Endothelial cell of umbilical vein (primary cell): ENCODE measurements at regions not wholly inside any gene's neighbourhood (a gene's known extent, or its start where the extent isn't known, plus 50 kb on each side); places are given as distances from the start of the nearest gene placed in this dataset.

Experiments used
- BruUV-seq: library from RNA; stranded (reverse); fragments of 400-500 nt; replicated peaks from 2 replicates; lab custom pipeline; 2021; lab: Mats Ljungman, UMichigan
- CTCF ChIA-PET: fragments of 300-600, 350-600 bp; sonication (Branson Sonifier 250); formaldehyde crosslinking; loops from one replicate; lab custom pipeline; 2021; ENCODE audit warnings: antibody characterized with exemption, inconsistent platforms; lab: Charles Lee
- POLR2A ChIA-PET: fragments of 300-600, 350-600 bp; sonication (Branson Sonifier 250); formaldehyde crosslinking; loops from one replicate; lab custom pipeline; 2021; ENCODE audit warnings: antibody characterized with exemption, inconsistent platforms; lab: Charles Lee
- DNase-seq: peaks from one replicate; pipeline ENCODE4 v3.0.0-alpha.2; 2011; ENCODE audit warnings: low read depth, low spot score
- FAIRE-seq: peaks from 2 replicates; lab custom pipeline; 2011; peaks lifted over from hg19 to GRCh38; lab: Jason Lieb, UNC
- H2AFZ ChIP-seq: 2 replicates; pipeline ENCODE4 v1.6.0; 2012; ENCODE audit warnings: low read depth, low read length, control low read depth, inconsistent platforms
- H3K27ac ChIP-seq: 2 replicates; pipeline ENCODE4 v1.5.1; 2011; ENCODE audit warnings: low read depth, mild to moderate bottlenecking, control low read depth, low read length, moderate library complexity; ENCODE audit not compliant: insufficient read depth
- H3K27me3 ChIP-seq, 2 experiments: 2 replicates each; pipeline versions ENCODE4 v1.6.0 to v1.6.1; 2011; ENCODE audit warnings: low read length in 2 of 2, mixed read lengths in 1 of 2; ENCODE audit not compliant: control insufficient read depth in 2 of 2, insufficient read depth in 2 of 2
- H3K36me3 ChIP-seq, 2 experiments: 2 replicates in 1 of 2; 3 replicates in 1 of 2; pipeline ENCODE4 v1.5.1; 2011; ENCODE audit warnings: low read length in 2 of 2, mild to moderate bottlenecking in 1 of 2, moderate library complexity in 1 of 2; ENCODE audit not compliant: control insufficient read depth in 2 of 2, insufficient read depth in 2 of 2; ENCODE audit errors: extremely low read depth in 1 of 2
- H3K4me1 ChIP-seq: 3 replicates; pipeline ENCODE4 v1.5.1; 2011; ENCODE audit warnings: mild to moderate bottlenecking, low read length; ENCODE audit not compliant: control insufficient read depth, insufficient read depth; ENCODE audit errors: extremely low read depth
- H3K4me2 ChIP-seq: 2 replicates; pipeline ENCODE4 v1.6.1; 2011; ENCODE audit warnings: low read length, control low read depth, mixed read lengths; ENCODE audit not compliant: insufficient read depth
- H3K4me3 ChIP-seq, 3 experiments: fragments of 200-600 bp in 1 of 3; sonication (generic), shearing (Covaris generic) in 1 of 3; replicated peaks in 1 of 3; 2 replicates each; pipeline ENCODE4 v1.5.1; 2011 to 2016; ENCODE audit warnings: control low read depth in 3 of 3, low read length in 3 of 3, mild to moderate bottlenecking in 2 of 3, inconsistent platforms in 1 of 3, low read depth in 1 of 3, moderate library complexity in 1 of 3; ENCODE audit not compliant: insufficient read depth in 1 of 3
- H3K79me2 ChIP-seq: 2 replicates; pipeline ENCODE4 v1.6.0; 2012; ENCODE audit warnings: low read length, inconsistent platforms; ENCODE audit not compliant: control insufficient read depth, insufficient read depth
- H3K9ac ChIP-seq: replicated peaks from 2 replicates; pipeline ENCODE3; 2011; ENCODE audit warnings: low read length, control low read depth; ENCODE audit not compliant: insufficient read depth; ENCODE audit errors: extremely low read depth
- H3K9me1 ChIP-seq: replicated peaks from 3 replicates; pipeline ENCODE4 v1.6.0; 2011; ENCODE audit warnings: mild to moderate bottlenecking, low read length; ENCODE audit not compliant: control insufficient read depth, insufficient read depth; ENCODE audit errors: extremely low read depth
- H3K9me3 ChIP-seq: replicated peaks from 2 replicates; pipeline ENCODE4 v1.5.1; 2012; ENCODE audit warnings: low read length, inconsistent platforms; ENCODE audit not compliant: control insufficient read depth, insufficient read depth
- H4K20me1 ChIP-seq: replicated peaks from 2 replicates; pipeline ENCODE3; 2011; ENCODE audit warnings: mild to moderate bottlenecking, low read length; ENCODE audit not compliant: control insufficient read depth, insufficient read depth; ENCODE audit errors: extremely low read depth
- EZH2 ChIP-seq: IDR thresholded peaks from 2 replicates; pipeline ENCODE4 v1.6.1; 2012; ENCODE audit warnings: borderline replicate concordance, low read depth, mild to moderate bottlenecking, moderate library complexity, low read length, inconsistent platforms; ENCODE audit not compliant: severe bottlenecking
- FOS ChIP-seq: IDR thresholded peaks from 2 replicates; pipeline ENCODE4 v1.6.1; 2011; ENCODE audit warnings: mild to moderate bottlenecking, low read length, moderate library complexity, borderline replicate concordance; ENCODE audit not compliant: insufficient read depth
- GATA2 ChIP-seq: IDR thresholded peaks from 2 replicates; pipeline ENCODE4 v1.7.0; 2011; ENCODE audit warnings: low read depth, mild to moderate bottlenecking, moderate library complexity, mixed read lengths, low read length; ENCODE audit not compliant: insufficient read length, insufficient read depth
- JUN ChIP-seq: IDR thresholded peaks from 2 replicates; pipeline ENCODE4 v1.6.1; 2011; ENCODE audit warnings: borderline replicate concordance, low read depth; ENCODE audit not compliant: insufficient read length, insufficient read depth
- MYC ChIP-seq: IDR thresholded peaks from one replicate; pipeline ENCODE4 v1.6.1; 2011; ENCODE audit warnings: mild to moderate bottlenecking, low read depth, low read length
- POLR2A ChIP-seq: IDR thresholded peaks from 2 replicates; pipeline ENCODE4 v1.6.1; 2012; ENCODE audit warnings: low read depth, mild to moderate bottlenecking, control low read depth, low read length
- POLR2AphosphoS5 ChIP-seq: IDR thresholded peaks from 2 replicates; pipeline ENCODE4 v1.6.1; 2012; ENCODE audit warnings: low read depth, mild to moderate bottlenecking, control low read depth, low read length, moderate library complexity; ENCODE audit not compliant: insufficient read depth
- dilution Hi-C: fragments of 300-500 bp; cut with MboI; formaldehyde crosslinking; loops from one replicate; pipeline ENCODE4 v1.15.0; 2019; ENCODE audit warnings: low sequenced_read_pairs; ENCODE audit not compliant: extremely low pct_ligation_motif_present
- intact Hi-C: fragments of 100-400 bp; cut with micrococcal nuclease; formaldehyde crosslinking; loops from one replicate; pipeline ENCODE4 v1.10.0; 2022
- TF ChIP-seq, protein P1 (sequence below), 2 donors: IDR thresholded peaks; 1 replicate in 1 of 2; 2 replicates in 1 of 2; pipeline ENCODE4 v1.5.1; 2011; ENCODE audit warnings: low read length in 2 of 2, mild to moderate bottlenecking in 2 of 2, moderate library complexity in 2 of 2, control low read depth in 1 of 2, inconsistent platforms in 1 of 2, low read depth in 1 of 2; ENCODE audit not compliant: insufficient read depth in 1 of 2; ENCODE audit errors: extremely low read depth in 1 of 2
- TF ChIP-seq, protein P2 (sequence below): IDR thresholded peaks from 2 replicates; pipeline ENCODE4 v1.6.1; 2011; ENCODE audit not compliant: insufficient read depth, insufficient read length

DNA sequence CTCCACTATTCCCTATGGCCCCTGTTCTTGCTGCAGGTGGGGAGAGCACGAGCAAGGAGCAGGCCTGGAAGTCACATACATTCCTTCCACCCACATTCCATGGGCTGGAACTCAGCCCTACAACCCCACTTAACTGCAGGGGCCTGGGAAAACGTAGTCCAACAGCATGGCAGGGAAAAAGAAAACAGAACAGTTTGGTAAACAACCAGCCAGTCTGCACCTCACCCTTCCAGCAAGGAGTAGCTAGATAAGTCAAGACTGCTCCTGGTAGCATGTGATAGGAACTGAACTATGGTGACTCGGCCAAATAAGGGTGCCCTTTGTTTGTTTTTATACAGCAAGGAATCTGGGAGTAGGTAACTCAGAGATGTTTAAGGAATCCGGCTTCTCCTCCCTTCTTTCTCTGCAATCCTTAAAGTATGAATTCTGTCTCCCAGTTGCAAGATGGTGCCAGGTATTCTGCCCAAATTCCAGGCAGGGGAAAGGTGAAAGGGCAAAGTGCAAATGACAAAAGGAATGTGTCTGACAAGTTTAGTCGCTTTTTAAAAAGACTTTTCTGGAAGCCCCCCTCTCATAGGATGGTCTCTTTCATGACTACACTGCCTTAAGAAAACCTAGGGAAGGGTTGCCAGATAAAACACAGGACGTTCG is 311.7 kb upstream of the NEBL start:
- no peak overlapping the region for H2AFZ ChIP-seq
- intact Hi-C loops (no loop called here), dilution Hi-C loops (no loop called here)
- no peaks in the 10 kb centered on the region for H3K36me3 ChIP-seq
- no peak overlapping the region for H3K4me3 ChIP-seq
- ChIA-PET POLR2A (no interaction called here), CTCF (no interaction called here)
- no peak overlapping the region for H3K27ac ChIP-seq
- H3K9me1 ChIP-seq, result no peaks in the 10 kb centered on the region
- peaks cover 0 to 5% of the 10 kb centered on the region in 2 experiments for H3K27me3 ChIP-seq
- BruUV-seq, result no TSS peak
- no peaks in the 10 kb centered on the region for H3K79me2 ChIP-seq
- H3K9me3 ChIP-seq, result no peaks in the 10 kb centered on the region
- H3K4me1 ChIP-seq, result no peaks in the 10 kb centered on the region
- no peak overlapping the region for H3K9ac ChIP-seq
- no peak for DNase-seq
- TF ChIP-seq, protein P1, sequence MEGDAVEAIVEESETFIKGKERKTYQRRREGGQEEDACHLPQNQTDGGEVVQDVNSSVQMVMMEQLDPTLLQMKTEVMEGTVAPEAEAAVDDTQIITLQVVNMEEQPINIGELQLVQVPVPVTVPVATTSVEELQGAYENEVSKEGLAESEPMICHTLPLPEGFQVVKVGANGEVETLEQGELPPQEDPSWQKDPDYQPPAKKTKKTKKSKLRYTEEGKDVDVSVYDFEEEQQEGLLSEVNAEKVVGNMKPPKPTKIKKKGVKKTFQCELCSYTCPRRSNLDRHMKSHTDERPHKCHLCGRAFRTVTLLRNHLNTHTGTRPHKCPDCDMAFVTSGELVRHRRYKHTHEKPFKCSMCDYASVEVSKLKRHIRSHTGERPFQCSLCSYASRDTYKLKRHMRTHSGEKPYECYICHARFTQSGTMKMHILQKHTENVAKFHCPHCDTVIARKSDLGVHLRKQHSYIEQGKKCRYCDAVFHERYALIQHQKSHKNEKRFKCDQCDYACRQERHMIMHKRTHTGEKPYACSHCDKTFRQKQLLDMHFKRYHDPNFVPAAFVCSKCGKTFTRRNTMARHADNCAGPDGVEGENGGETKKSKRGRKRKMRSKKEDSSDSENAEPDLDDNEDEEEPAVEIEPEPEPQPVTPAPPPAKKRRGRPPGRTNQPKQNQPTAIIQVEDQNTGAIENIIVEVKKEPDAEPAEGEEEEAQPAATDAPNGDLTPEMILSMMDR (IDR thresholded peaks at IDR 0.05; ENCODE audit: extremely low read depth in 1 of 2, insufficient read depth in 1 of 2, low read depth in 1 of 2, low read length in 2 of 2), result no peak
- TF ChIP-seq POLR2A (no peak), EZH2 (no peak), JUN (no peak), GATA2 (no peak), POLR2AphosphoS5 (no peak), MYC (no peak), FOS (no peak)
- TF ChIP-seq, protein P2, sequence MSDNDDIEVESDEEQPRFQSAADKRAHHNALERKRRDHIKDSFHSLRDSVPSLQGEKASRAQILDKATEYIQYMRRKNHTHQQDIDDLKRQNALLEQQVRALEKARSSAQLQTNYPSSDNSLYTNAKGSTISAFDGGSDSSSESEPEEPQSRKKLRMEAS, result no peak
- no peak for FAIRE-seq
- no peak overlapping the region for H3K4me2 ChIP-seq
- no peaks in the 10 kb centered on the region for H4K20me1 ChIP-seq
